ENCODE measurements at regions not wholly inside any gene's neighbourhood (a gene's known extent, or its start where the extent isn't known, plus 50 kb on each side); places are given as distances from the start of the nearest gene placed in this dataset.

DNA sequence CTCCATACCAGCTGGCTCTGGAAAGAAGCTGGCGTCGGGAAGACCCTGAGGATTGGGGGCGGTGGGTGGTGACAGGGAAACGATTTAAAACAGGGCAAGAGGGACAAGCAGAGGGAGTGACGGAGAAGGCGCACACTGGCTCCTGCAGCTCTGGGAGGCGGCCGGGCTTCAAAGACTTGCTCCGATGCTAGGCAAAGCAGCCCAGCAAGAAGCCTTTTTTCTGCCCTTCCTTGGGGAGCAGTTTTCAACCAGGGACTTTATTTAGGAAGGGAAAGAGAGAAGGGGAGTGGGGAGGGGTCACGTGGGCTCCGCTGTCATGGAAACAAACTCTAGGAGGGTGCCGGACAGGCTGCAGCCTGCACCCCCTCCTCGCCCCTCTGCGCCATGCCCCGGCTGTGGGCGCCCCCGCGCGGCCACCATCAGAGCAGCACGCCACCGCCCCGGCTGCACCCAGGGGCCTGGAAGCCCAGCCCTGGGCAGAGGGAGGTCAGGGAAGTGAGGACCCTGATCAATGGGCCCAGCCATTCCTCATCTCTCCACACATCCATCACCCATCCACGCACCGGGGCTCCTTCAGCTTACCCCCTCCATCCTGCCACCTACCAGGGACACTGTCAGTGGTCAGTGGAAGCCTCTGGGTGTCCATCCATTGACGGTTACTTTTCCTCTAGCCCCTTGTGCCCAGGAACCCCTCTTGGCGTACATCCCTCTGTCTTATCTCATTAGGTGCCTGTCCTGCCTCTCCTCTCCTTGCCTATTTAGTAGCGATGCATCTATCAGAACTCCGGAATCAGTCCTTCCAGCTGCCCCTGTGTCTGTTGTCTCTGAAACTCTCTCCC lies 66.6 kb upstream of the CCDC167 start:
- TF ChIP-seq CTCF (IDR thresholded peaks at IDR 0.05; ENCODE audit: low read length) (peak; percentile 86), EZH2 (optimal IDR thresholded peaks at IDR 0.05; ENCODE audit: low read depth, low read length) (no peak), EZH2phosphoT487 (IDR thresholded peaks at IDR 0.05; ENCODE audit: low read length) (no peak)
